GM21576 (cell line): ENCODE measurements at regions not wholly inside any gene's neighbourhood (a gene's known extent, or its start where the extent isn't known, plus 50 kb on each side); places are given as distances from the start of the nearest gene placed in this dataset.
"Not testable (repeated sequence)": the region's sequence is repeated elsewhere in the genome, so short reads cannot be mapped to it uniquely, and the experiment has no call there.

ENCODE experiments used
- ATAC-seq: cut with Tn5 transposase; IDR thresholded peaks from one replicate; pipeline ENCODE4 v1.9.1; 2021; ENCODE audit warnings: mild to moderate bottlenecking, moderate library complexity; ENCODE audit not compliant: unreplicated experiment

GRCh38 chr13:69649063-69649392 lies 458.6 kb upstream of the ATXN8OS start:
- ATAC-seq: no peak

- no peak for ATAC-seq
These were observed 459.1 kb upstream of the ATXN8OS start for GRCh38 chr13:69648340-69649062.

- no peak for ATAC-seq
These were observed 463.2 kb upstream of the ATXN8OS start for GRCh38 chr13:69644447-69644846.

GRCh38 chr13:69641773-69642172 lies 465.9 kb upstream of the ATXN8OS start:
- ATAC-seq: no peak

- no peak for ATAC-seq
These were observed 474.6 kb upstream of the ATXN8OS start for GRCh38 chr13:69633044-69633443.

- ATAC-seq: no peak
These were observed 483.7 kb upstream of the ATXN8OS start for GRCh38 chr13:69623973-69624372.

GRCh38 chr13:69619651-69620050 lies 488.0 kb upstream of the ATXN8OS start:
- ATAC-seq: no peak

GRCh38 chr13:69618838-69619237 lies 488.8 kb upstream of the ATXN8OS start:
- no peak for ATAC-seq

- ATAC-seq: no peak
These were observed 489.2 kb upstream of the ATXN8OS start for GRCh38 chr13:69618393-69618792.

GRCh38 chr13:69617587-69617986 lies 490.0 kb upstream of the ATXN8OS start:
- no peak for ATAC-seq

GRCh38 chr13:69616396-69616795 lies 491.2 kb upstream of the ATXN8OS start:
- no peak for ATAC-seq

- not testable (repeated sequence) for ATAC-seq
These were observed 492.6 kb upstream of the ATXN8OS start for GRCh38 chr13:69615055-69615454.

- ATAC-seq: no peak
These were observed 502.9 kb upstream of the ATXN8OS start for GRCh38 chr13:69604698-69605097.

- ATAC-seq: no peak
These were observed 504.3 kb upstream of the ATXN8OS start for GRCh38 chr13:69603144-69603853.

- ATAC-seq: no peak
These were observed 506.0 kb upstream of the ATXN8OS start for GRCh38 chr13:69601661-69602060.

GRCh38 chr13:69600811-69601210 lies 506.8 kb upstream of the ATXN8OS start:
- no peak for ATAC-seq

GRCh38 chr13:69597088-69597487 lies 510.5 kb upstream of the ATXN8OS start:
- ATAC-seq: no peak

- no peak for ATAC-seq
These were observed 512.4 kb upstream of the ATXN8OS start for GRCh38 chr13:69595181-69595580.

- ATAC-seq: no peak
These were observed 516.2 kb upstream of the ATXN8OS start for GRCh38 chr13:69591437-69591836.

- ATAC-seq: no peak
These were observed 517.9 kb upstream of the ATXN8OS start for GRCh38 chr13:69589531-69590235.

GRCh38 chr13:69585656-69586055 lies 522.0 kb upstream of the ATXN8OS start:
- no peak for ATAC-seq

GRCh38 chr13:69580255-69580654 lies 527.4 kb upstream of the ATXN8OS start:
- ATAC-seq: no peak
